ENCODE measurements at regions not wholly inside any gene's neighbourhood (a gene's known extent, or its start where the extent isn't known, plus 50 kb on each side); places are given as distances from the start of the nearest gene placed in this dataset.

GRCh38 chr9:81123526-81123925 is 565.8 kb downstream of the TLE1 start:
- no peaks in the 10 kb centered on the region for H3K9me3 ChIP-seq (ENCODE audit: control insufficient read depth, insufficient read depth, low read depth, low read length)
- H3K27ac ChIP-seq (ENCODE audit: low read length) = no peak overlapping the region
- ChIA-PET CTCF (no interaction called here), POLR2A (no interaction called here)
- no TSS peak for BruUV-seq (replicated peaks)
- DNase-seq (ENCODE audit: low read depth, low spot score) = no peak
- no peak overlapping the region for H3K4me3 ChIP-seq (ENCODE audit: low read depth in 2 of 2, low read length in 2 of 2)
- no peak for TF ChIP-seq REST (IDR thresholded peaks at IDR 0.05; ENCODE audit: insufficient read depth in 1 of 2, low read depth in 2 of 2, low read length in 1 of 2)
- no peak for TF ChIP-seq TCF7L2 (IDR thresholded peaks at IDR 0.05; ENCODE audit: low read depth, low read length)
- no peak for TF ChIP-seq CTCF (IDR thresholded peaks at IDR 0.05)
- TF ChIP-seq POLR2AphosphoS5 (IDR thresholded peaks at IDR 0.05; ENCODE audit: low read depth, low read length) = no peak
- no peak for TF ChIP-seq SIN3A (IDR thresholded peaks at IDR 0.05; ENCODE audit: borderline replicate concordance, insufficient read depth, low read depth, low read length)
- H3K4me1 ChIP-seq (ENCODE audit: control insufficient read depth, insufficient read depth, low read length) = no peaks in the 10 kb centered on the region
- intact Hi-C loops (cut with micrococcal nuclease; ENCODE audit: unreplicated experiment) = no loop called here
- in situ Hi-C loops (cut with HindIII; ENCODE audit: low pct_unique_long_range_greater_than_20kb, low sequenced_read_pairs) = no loop called here
- H3K27me3 ChIP-seq (ENCODE audit: control insufficient read depth, insufficient read depth, low read length) = no peaks in the 10 kb centered on the region
- no peaks in the 10 kb centered on the region for H3K36me3 ChIP-seq (ENCODE audit: control insufficient read depth, insufficient read depth, low read length)
- ATAC-seq = no peak

GRCh38 chr9:81122749-81123148 is 566.6 kb downstream of the TLE1 start:
- Histone ChIP-seq H3K9me3 (ENCODE audit: control insufficient read depth, insufficient read depth, low read depth, low read length) (no peaks in the 10 kb centered on the region), H3K36me3 (ENCODE audit: control insufficient read depth, insufficient read depth, low read length) (no peaks in the 10 kb centered on the region), H3K27ac (ENCODE audit: low read length) (no peak overlapping the region), H3K4me3 (ENCODE audit: low read depth in 2 of 2, low read length in 2 of 2) (no peak overlapping the region), H3K4me1 (ENCODE audit: control insufficient read depth, insufficient read depth, low read length) (no peaks in the 10 kb centered on the region), H3K27me3 (ENCODE audit: control insufficient read depth, insufficient read depth, low read length) (no peaks in the 10 kb centered on the region)
- in situ Hi-C loops (cut with HindIII; ENCODE audit: low pct_unique_long_range_greater_than_20kb, low sequenced_read_pairs) = no loop called here
- BruUV-seq (replicated peaks) = no TSS peak
- no peak for ATAC-seq
- CTCF ChIA-PET = no interaction called here
- POLR2A ChIA-PET = no interaction called here
- TF ChIP-seq CTCF (IDR thresholded peaks at IDR 0.05) (no peak), SIN3A (IDR thresholded peaks at IDR 0.05; ENCODE audit: borderline replicate concordance, insufficient read depth, low read depth, low read length) (no peak), REST (IDR thresholded peaks at IDR 0.05; ENCODE audit: insufficient read depth in 1 of 2, low read depth in 2 of 2, low read length in 1 of 2) (no peak), TCF7L2 (IDR thresholded peaks at IDR 0.05; ENCODE audit: low read depth, low read length) (no peak), POLR2AphosphoS5 (IDR thresholded peaks at IDR 0.05; ENCODE audit: low read depth, low read length) (no peak)
- DNase-seq (ENCODE audit: low read depth, low spot score) = no peak
- intact Hi-C loops (cut with micrococcal nuclease; ENCODE audit: unreplicated experiment) = no loop called here

Measured in Panc1 (cell line).